ENCODE measurements at regions not wholly inside any gene's neighbourhood (a gene's known extent, or its start where the extent isn't known, plus 50 kb on each side); places are given as distances from the start of the nearest gene placed in this dataset.
"Not testable (repeated sequence)": the region's sequence is repeated elsewhere in the genome, so short reads cannot be mapped to it uniquely, and the experiment has no call there.

- no peak for DNase-seq
Observed at GRCh38 chr20:60172346-60172984, 214.2 kb downstream of the CDH26 start.

DNA sequence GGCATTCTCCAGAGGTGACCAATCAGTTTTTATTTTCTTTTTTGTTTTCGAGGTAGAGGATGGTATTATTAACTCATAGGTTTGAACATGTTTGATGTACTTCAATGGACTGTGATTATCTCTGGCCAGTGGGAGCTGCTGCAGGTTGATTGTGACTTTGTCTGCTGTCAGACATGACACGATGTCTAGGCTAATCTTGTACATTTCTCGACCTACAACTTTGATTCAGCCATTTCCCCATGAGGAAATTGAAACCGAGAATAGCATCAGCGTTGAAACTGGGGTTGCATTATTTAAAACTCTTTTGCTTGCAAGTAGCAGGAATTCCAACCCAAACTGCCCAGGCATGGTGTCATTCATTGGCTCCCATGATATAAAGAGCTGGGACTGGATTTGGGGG lies 218.9 kb downstream of the CDH26 start:
- no peak for DNase-seq

GRCh38 chr20:60180986-60181385 lies 222.8 kb downstream of the CDH26 start:
- no peak for DNase-seq

- no peak for DNase-seq
Observed at GRCh38 chr20:60186412-60186811, 228.2 kb downstream of the CDH26 start.

- no peak for DNase-seq
Observed at GRCh38 chr20:60187683-60188082, 229.5 kb downstream of the CDH26 start.

DNA sequence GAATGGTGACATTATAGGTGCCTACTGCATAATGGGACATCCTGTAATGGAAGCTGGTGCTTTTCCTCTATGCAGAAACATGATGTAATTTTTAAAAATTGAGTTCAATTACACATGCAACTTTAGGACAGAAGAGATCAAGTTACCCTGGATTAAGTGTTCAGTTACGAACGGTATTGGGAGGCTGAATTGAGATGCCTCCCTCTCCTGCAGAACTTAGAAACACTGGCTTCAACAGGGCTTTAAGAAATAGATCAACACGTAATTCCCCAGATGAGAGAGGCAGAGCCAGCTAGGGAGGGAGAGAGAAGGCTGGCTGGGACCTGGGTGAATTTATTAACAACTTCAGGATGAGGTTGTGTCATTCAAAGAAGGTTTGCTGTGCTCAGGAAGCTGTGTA lies 232.8 kb downstream of the CDH26 start:
- no peak for DNase-seq

DNA sequence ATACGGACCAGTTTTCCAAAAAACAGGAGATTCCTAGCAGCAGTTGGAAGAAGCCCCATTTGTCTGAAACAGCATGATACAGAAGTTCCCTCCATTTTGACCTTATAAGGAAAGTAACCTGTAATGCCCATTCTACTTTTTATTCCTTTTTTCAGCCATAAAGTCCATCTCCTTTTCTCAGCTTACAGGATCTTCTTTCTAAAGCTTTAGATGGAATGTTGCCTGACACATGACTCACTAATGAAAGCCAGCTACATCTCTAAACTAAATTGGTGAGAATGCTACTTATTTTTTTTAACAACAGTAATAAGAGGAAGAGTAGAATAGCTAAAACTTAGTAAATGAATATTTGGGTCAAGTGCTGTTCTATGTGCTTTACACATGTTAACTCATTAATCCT lies 234.1 kb downstream of the CDH26 start:
- no peak for DNase-seq

DNA sequence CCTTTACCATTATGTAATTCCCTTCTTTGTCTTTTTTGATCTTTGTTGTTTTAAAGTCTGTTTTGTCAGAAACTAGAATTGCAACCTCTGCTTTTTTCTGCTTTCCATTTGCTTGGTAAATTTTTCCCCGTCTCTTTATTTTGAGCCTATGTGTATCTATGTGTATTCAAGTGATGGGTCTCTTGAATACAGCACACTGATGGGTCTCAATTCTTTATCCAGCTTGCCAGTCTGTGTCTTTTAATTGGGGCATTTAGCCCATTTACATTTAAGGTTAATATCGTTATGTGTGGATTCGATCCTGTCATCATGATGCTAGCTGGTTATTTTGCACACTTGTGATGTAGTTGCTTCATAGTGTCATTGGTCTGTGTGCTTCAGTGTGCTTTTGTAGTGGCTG lies 240.9 kb downstream of the CDH26 start:
- DNase-seq, result not testable (repeated sequence)

- DNase-seq, result no peak
Observed at GRCh38 chr20:60199866-60200265, 241.6 kb downstream of the CDH26 start.

DNA sequence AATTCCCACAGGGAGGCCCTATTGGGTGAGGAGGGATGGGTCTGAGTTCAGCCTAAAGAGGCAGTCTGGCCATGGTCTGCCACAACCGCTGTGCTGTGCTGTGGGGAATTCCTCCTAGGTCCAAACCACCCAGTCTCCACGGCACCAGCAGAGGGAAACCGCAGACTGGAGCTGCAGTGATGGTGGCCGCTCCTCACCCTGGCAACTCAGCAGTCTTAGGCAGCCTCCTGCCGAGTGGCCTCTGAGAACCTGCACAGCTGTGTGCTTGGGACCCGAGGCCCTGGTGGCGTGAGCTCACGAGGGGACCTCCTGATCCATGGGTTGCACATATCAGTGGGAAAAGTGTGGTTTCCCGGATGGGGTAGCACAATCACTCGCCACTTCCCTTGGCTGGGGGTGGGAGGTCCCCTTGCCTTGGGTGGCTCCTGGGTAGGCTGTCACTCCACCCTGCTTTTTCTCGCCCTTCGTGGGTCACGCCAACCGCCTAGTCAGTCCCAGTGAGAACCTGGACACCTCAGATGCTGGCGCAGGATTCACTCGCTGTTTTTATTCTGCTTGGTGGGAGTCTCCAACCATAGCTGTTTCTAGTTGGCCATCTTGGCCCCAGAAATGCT lies 242.2 kb downstream of the CDH26 start:
- no peak for DNase-seq

- DNase-seq, result no peak
Observed at GRCh38 chr20:60201198-60201835, 243.1 kb downstream of the CDH26 start.

- no peak for DNase-seq
Observed at GRCh38 chr20:60202046-60202445, 243.8 kb downstream of the CDH26 start.

GRCh38 chr20:60203451-60203850 lies 245.2 kb downstream of the CDH26 start:
- no peak for DNase-seq

- no peak for DNase-seq
Observed at GRCh38 chr20:60204601-60205000, 246.4 kb downstream of the CDH26 start.

DNA sequence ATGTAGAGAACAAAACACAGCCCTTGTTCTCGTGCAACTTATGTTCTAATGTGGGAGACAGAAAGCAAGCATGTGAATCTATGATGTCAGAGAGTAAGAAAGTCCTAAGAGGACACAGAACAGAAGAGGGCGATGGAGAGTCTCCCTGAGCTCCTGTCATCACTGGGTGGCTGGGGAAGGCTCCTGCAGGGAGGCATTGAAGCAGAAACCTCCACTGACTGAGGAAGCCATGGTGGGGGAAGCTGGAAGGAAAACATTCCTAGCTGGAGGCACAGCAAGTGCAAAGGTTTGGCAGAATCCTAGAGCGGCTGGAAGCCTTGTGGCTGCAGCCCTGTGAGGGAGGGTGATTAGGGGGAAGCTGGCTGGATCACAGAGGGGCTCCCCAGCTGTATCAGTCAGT lies 248.0 kb downstream of the CDH26 start:
- no peak for DNase-seq

DNA sequence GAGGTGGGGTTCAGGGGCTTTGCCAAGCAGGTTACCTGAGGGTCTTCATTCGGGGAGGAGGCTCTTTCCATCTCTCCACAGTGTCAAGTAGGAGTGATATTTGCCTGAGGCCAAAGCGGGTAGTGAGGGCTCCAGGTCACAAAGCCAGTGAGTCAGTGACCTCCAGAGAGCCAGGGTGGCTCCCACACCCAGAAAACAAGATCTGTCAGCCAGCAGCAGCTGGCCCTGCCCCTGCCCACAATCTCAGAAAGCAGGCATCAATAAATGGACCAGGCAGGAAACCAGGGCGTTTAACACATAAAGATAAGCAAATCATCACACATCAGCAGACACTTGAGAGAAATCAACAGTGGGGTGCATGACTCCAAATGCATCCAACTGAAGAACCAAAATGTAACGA lies 250.8 kb downstream of the CDH26 start:
- no peak for DNase-seq

DNA sequence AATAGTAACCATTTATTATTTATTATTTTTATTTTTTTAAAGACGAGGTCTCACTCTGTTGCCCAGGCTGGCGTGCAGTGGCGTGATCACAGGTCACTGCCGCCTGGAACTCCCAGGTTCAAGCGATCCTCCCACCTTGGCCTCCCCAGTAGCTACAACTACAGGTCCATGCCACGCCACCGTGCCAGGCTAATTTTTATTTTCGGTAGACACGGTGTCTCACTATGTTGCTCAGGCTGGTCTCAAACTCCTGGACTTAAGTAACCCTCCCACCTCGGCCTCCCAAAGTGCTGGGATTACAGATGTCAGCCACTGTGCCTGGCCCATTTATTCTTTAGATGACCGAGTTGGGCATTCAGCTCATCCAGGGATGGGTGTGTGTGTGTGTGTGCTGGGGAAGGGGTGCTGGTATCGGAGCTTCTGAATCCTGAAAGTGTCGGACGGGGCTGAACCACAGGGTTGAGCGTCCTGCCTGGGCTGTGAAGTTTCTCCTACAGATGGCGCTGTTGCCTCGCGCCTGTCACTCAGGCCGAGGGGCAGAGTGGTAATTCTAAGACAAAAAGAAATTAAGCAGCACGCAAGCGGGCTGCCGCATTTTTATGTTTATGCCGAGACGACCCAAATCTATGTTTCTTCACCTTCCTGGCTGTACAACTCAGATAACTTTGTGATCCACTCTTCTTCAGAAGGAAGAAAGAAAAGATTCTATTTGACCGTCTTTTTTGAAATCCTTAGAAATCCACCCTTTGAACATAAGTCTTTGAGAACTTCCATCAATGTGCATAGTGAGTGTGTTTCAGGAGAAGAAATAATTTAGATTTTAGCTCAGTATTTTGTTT lies 252.8 kb downstream of the CDH26 start:
- DNase-seq, result peak; percentile 44

GRCh38 chr20:60211618-60212463 lies 253.6 kb downstream of the CDH26 start:
- no peak for DNase-seq

DNA sequence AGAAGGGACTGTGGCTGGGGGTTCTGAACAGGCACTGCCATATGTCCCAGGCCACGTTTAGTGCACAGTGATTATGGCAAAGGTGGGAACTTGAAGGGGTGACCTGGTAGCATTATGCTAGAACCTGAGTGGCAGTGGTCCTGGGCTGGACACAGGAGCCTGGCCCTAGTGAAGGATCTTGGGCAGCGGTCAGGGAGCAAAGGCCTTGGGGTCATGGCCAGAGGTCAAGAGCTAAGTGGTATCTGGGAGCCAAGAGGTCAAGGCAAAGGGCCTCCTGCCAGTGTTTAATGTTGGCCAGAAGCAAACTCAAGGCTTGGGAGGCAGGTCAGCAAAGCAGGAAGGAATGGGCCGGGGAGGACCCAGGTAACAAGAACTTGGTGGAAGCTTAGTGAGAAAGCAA lies 254.5 kb downstream of the CDH26 start:
- DNase-seq, result no peak

- DNase-seq, result no peak
Observed at GRCh38 chr20:60213126-60213893, 255.1 kb downstream of the CDH26 start.

DNA sequence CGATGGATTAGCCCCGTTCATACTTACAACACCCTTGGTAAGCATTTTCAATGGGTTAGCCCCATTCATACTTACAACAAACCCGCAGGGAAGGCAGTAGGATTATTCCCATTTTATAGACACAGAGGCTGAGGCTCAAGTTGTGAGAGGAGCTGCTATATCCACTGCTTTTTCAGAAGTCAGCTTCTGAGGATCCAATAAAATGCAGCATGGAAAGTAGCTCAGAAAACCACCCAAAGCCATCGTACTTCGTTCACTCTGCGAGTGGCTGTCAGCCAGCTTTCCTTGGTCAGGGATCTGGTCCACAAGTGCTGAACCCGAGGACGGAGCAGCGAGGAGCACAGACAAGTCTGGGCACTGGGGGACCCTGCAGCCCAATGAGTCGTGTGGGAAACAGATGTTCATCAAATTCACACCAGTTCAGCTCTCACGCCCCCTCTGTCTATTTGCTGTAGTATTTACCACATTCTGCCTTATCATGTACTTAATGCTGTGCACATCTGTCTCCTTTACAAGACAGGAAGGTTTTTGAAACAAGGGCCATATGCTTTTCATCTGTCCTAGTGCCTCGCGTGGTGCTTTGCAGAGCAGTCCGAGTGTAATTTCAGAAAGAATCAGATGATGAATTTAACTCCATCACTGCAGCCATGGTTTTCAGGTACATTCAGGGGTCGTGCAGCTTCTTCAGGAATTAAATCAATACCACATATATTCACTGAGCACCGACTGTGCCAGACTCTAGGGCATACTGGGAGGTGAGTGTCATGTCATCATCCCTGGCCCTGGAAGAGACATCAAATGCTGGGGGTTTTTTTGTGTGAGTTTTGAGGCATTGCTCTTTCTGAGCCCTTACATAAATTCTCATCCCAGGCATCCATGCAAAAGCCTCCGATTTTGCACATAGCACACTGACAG lies 256.9 kb downstream of the CDH26 start:
- DNase-seq, result no peak
